HG03097 (cell line): ENCODE measurements at regions not wholly inside any gene's neighbourhood (a gene's known extent, or its start where the extent isn't known, plus 50 kb on each side); places are given as distances from the start of the nearest gene placed in this dataset.
"Not testable (repeated sequence)": the region's sequence is repeated elsewhere in the genome, so short reads cannot be mapped to it uniquely, and the experiment has no call there.

Source experiments
- ATAC-seq: cut with Tn5 transposase; IDR thresholded peaks from one replicate; pipeline ENCODE4 v1.9.1; 2021; ENCODE audit not compliant: unreplicated experiment, low FRiP score

DNA sequence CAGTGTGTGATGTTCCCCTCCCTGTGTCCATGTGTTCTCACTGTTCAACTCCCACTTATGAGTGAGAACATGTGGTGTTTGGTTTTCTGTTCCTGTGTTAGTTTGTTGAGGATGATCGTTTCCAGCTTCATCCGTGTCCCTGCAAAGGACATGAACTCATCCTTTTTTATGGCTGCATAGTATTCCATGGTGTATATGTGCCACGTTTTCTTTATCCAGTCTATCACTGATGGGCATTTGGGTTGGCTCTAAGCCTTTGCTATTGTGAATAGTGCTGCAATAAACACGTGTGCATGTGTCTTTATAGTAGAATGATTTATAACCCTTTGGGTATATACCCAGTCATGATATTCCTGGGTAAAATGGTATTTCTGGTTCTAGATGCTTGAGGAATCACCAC, 316.6 kb upstream of the KCNMB2 start:
- not testable (repeated sequence) for ATAC-seq

GRCh38 chr3:178223876-178224275, 312.4 kb upstream of the KCNMB2 start:
- no peak for ATAC-seq

DNA sequence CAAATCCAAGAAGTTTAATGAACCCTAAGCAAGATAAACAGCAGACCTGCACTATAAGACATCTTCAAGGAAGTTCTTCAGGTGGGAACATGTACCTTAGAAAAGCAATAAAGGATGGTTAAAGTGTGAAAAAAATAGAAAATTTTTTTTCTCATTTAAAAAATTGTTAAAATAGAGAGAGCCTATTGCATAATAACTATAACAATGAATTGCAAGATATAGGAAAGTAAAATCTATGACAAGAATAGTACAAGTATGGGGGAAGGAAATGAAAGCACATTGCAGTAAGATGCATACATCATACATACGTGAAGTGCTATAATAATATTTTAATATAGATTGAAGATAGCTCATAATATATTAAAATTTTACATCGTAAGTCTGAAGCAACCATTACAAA, 310.1 kb upstream of the KCNMB2 start:
- ATAC-seq = no peak

DNA sequence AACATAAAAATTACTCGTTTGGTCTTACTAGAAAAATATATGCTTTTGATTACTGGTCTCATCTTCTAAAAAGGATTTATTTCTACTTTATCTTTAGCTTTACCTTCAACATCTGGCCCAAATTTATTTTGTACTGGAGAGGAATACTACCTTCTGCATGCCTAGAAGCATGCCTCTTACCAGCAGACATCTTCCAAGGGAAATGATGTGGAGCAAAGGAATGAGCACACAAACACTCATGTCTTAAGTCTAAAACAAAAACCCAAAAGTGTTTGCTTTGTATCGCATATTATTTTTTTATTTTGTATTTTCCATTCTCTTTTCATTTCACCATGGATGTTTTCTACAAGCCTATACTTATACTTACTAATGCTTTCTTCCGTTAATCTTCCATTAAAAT, 304.6 kb upstream of the KCNMB2 start:
- no peak for ATAC-seq

GRCh38 chr3:178233371-178234071, 302.7 kb upstream of the KCNMB2 start:
- ATAC-seq = no peak

- no peak for ATAC-seq
Measured at GRCh38 chr3:178236555-178237277, 299.5 kb upstream of the KCNMB2 start.

GRCh38 chr3:178238179-178238578, 298.1 kb upstream of the KCNMB2 start:
- no peak for ATAC-seq

GRCh38 chr3:178244733-178245709, 291.2 kb upstream of the KCNMB2 start:
- no peak for ATAC-seq

GRCh38 chr3:178246004-178246403, 290.2 kb upstream of the KCNMB2 start:
- ATAC-seq = no peak

- ATAC-seq = no peak
Measured at GRCh38 chr3:178255315-178255714, 280.9 kb upstream of the KCNMB2 start.

GRCh38 chr3:178257491-178257890, 278.7 kb upstream of the KCNMB2 start:
- no peak for ATAC-seq

DNA sequence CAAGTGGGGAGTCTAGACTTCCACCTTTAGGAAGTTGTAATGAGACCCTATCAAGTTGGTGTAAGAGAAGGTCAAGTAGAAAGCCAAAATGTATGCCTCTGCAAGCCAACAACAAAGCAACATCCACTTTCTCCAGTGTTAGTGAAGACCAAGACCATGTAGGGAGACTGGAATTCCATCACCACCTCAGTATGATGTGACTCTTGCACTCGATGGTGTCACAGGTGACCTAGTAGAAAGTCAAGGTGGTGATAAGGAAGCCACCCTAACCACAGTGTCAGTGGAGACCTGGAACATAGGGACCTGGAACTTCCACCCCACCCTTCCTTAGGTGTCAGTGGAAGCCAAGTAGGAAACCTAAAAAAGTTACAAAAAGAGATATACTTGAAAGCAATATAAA, 278.1 kb upstream of the KCNMB2 start:
- ATAC-seq = no peak

DNA sequence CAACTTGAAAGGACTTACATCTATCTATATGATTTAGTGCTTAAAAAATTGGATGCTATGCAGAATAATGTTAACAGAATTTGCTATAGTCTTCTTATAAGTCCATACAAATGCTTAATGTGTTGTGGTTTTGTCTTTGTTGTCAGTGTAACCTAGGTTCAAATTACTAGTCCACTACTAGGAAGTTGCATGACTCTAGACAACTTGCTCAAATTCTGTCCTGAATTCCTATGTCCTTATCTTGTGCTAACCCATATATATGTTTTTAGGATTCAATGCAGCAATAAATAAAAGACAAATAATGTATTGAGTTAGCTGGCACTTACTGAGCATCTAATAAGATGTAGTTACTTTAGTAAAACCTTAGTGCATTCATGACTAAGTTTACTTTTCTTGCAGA, 276.5 kb upstream of the KCNMB2 start:
- ATAC-seq = no peak

- ATAC-seq = no peak
Measured at GRCh38 chr3:178260887-178261565, 275.2 kb upstream of the KCNMB2 start.

DNA sequence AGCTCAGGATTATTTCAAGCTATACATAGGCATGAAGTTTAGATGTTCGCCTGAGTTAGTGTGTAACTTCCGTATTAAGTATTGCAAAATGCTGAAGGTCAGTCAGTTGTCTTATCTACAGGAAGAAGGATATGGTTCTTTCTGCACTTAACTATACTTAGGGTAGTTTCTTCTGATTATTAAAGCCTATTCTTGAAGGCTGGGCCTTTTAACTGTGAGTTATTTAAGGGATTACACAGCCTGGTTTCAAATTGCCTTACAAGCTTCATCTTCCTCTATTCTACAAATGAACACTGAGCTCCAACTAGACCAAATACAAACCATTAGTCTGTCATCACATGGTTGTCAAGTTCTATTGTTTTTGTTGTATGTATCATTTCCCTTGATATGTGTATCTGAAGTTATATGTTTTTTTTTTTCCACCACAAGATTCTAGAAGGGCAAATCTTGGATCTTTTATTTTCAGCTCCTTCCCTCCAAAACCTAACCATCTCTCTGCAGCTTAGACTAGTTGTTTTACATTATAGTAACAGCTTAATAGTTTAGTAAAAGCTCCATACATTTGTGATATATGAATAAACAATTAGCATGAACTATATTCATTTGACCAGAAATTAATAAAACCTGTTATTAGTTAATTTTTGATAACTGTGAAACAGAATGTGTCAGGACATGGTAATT, 272.9 kb upstream of the KCNMB2 start:
- no peak for ATAC-seq

- no peak for ATAC-seq
Measured at GRCh38 chr3:178267158-178267844, 268.9 kb upstream of the KCNMB2 start.

DNA sequence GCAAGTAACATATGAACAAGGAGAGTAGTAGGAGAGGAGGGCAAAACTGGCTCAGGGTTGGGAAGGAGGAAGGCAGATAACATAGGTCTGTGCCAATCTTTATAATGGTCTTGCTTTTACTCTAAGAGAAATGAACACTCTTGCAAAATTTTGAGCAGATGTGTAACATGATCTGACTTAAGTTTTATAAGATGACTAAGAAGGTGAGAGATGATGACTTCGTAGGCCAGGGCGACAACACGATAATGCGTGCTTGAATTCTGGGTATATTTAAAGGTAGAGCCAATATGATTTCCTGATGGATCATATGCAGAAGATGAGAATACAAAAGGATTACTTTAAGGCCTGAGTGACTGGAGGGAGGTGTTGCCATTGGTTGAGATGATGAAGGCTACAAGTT, 265.4 kb upstream of the KCNMB2 start:
- ATAC-seq = no peak

GRCh38 chr3:178271740-178272387, 264.4 kb upstream of the KCNMB2 start:
- no peak for ATAC-seq

DNA sequence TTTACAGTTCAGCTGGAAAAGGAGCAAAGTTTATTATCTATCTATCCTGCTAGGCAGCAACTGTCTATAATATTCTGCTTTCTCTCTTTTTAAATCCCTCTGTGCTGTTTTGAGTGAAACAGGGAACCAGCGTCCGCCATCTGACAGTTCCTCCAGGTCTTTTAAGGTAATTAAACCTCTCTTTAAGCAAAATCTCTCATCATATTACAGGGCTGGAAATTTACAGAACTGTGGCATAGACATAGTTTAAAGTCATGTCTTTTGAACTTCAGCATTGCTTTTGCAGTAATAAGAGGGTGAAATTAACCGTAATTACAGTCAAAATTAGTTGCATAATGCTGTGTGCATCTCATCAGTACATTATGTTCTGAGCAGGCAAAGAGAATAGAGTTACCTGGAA, 263.4 kb upstream of the KCNMB2 start:
- ATAC-seq = no peak
